HCT116 (cell line): ENCODE measurements at regions not wholly inside any gene's neighbourhood (a gene's known extent, or its start where the extent isn't known, plus 50 kb on each side); places are given as distances from the start of the nearest gene placed in this dataset.

Source experiments
- ATAC-seq: fragments of 200-7000 bp; cut with Tn5 transposase; 2 replicates; pipeline ENCODE4 v1.9.1; 2020; ENCODE audit warnings: mild to moderate bottlenecking, moderate library complexity
- BruUV-seq: library from RNA; stranded (reverse); fragments of 400-500 nt; replicated peaks from 2 replicates; lab custom pipeline; 2021; lab: Mats Ljungman, UMichigan
- CTCF ChIA-PET: fragments of 300-600 bp; sonication (Branson Sonifier 250); formaldehyde crosslinking; loops from one replicate; lab custom pipeline; 2021; ENCODE audit warnings: antibody characterized with exemption; lab: Charles Lee
- POLR2A ChIA-PET: fragments of 300-600, 350-600 bp; sonication (Branson Sonifier 250); formaldehyde crosslinking; loops from one replicate; lab custom pipeline; 2021; ENCODE audit warnings: antibody characterized with exemption; lab: Charles Lee
- RAD21 ChIA-PET, 2 experiments: fragments of 300-600 bp; sonication (Branson Sonifier 250); formaldehyde crosslinking; loops; one replicate each; lab custom pipeline; 2023; ENCODE audit warnings: low total read pairs in 2 of 2; ENCODE audit not compliant: uncharacterized antibody in 2 of 2, unreplicated experiment in 2 of 2, low non-redundant PET in 1 of 2; lab: Charles Lee
- DNase-seq: peaks from one replicate; pipeline ENCODE4 v3.0.0-alpha.2; 2010; ENCODE audit warnings: low read depth, low spot score
- H2AFZ ChIP-seq: fragments of 200-600 bp; shearing (Covaris generic), sonication (generic); 2 replicates; pipeline ENCODE4 v1.6.1; 2017; ENCODE audit warnings: low read depth, mixed run types, mixed read lengths, antibody characterized with exemption, low read length; ENCODE audit not compliant: poor library complexity, severe bottlenecking
- H3K27ac ChIP-seq: 2 replicates; pipeline ENCODE4 v1.5.1; 2012; ENCODE audit warnings: low read depth, low read length
- H3K27me3 ChIP-seq: fragments of 200-600 bp; sonication (generic); 2 replicates; pipeline ENCODE4 v1.6.1; 2016; ENCODE audit warnings: mixed run types, low read length, mixed read lengths; ENCODE audit not compliant: insufficient read depth
- H3K36me3 ChIP-seq, 2 experiments: fragments of 200-500 bp in 1 of 2; fragments of 200-600 bp in 1 of 2; sonication (Bioruptor generic) in 1 of 2; sonication (generic) in 1 of 2; 2 replicates each; pipeline versions ENCODE4 v1.5.1 to v1.6.1; 2014 to 2016; ENCODE audit warnings: low read length in 2 of 2, inconsistent platforms in 1 of 2, mixed read lengths in 1 of 2, mixed run types in 1 of 2; ENCODE audit not compliant: insufficient read depth in 2 of 2, control insufficient read depth in 1 of 2
- H3K4me1 ChIP-seq, 2 experiments: fragments of 200-600 bp in 1 of 2; sonication (generic) in 1 of 2; 2 replicates each; pipeline versions ENCODE4 v1.5.1 to v1.6.1; 2012 to 2017; ENCODE audit warnings: low read length in 2 of 2, inconsistent platforms in 1 of 2, mild to moderate bottlenecking in 1 of 2, mixed read lengths in 1 of 2, mixed run types in 1 of 2, moderate library complexity in 1 of 2; ENCODE audit not compliant: insufficient read depth in 2 of 2, control insufficient read depth in 1 of 2
- H3K4me2 ChIP-seq: fragments of 200-600 bp; sonication (generic); 2 replicates; pipeline ENCODE4 v1.6.1; 2017; ENCODE audit warnings: mixed run types, low read length, mixed read lengths
- H3K4me3 ChIP-seq, 2 experiments: fragments of 200-600 bp in 1 of 2; sonication (generic) in 1 of 2; replicated peaks in 1 of 2; 2 replicates each; pipeline ENCODE4 v1.5.1; 2011 to 2016; ENCODE audit warnings: low read length in 2 of 2, control low read depth in 1 of 2, low read depth in 1 of 2, mild to moderate bottlenecking in 1 of 2, mixed read lengths in 1 of 2, mixed run types in 1 of 2
- H3K79me2 ChIP-seq: fragments of 200-600 bp; sonication (generic); 2 replicates; pipeline ENCODE4 v1.6.1; 2017; ENCODE audit warnings: mild to moderate bottlenecking, mixed run types, low read length, moderate library complexity, mixed read lengths; ENCODE audit not compliant: insufficient read depth
- H3K9ac ChIP-seq: fragments of 200-600 bp; sonication (generic); 2 replicates; pipeline ENCODE4 v1.6.1; 2016; ENCODE audit warnings: low read length, mixed read lengths
- H3K9me2 ChIP-seq: fragments of 200-600 bp; sonication (generic), shearing (Covaris generic); 2 replicates; pipeline ENCODE4 v1.6.1; 2017; ENCODE audit warnings: mixed run types, mild to moderate bottlenecking, moderate library complexity; ENCODE audit not compliant: insufficient read depth
- H3K9me3 ChIP-seq, 2 experiments: fragments of 200-500 bp in 1 of 2; fragments of 200-600 bp in 1 of 2; sonication (Bioruptor generic) in 1 of 2; sonication (generic) in 1 of 2; 2 replicates each; pipeline ENCODE4 v1.6.1; 2014 to 2017; ENCODE audit warnings: low read length in 2 of 2, mixed read lengths in 2 of 2, inconsistent platforms in 1 of 2, low read depth in 1 of 2, mild to moderate bottlenecking in 1 of 2, mixed run types in 1 of 2, moderate library complexity in 1 of 2; ENCODE audit not compliant: control insufficient read depth in 1 of 2, insufficient read depth in 1 of 2
- H4K20me1 ChIP-seq: fragments of 200-600 bp; sonication (generic), shearing (Covaris generic); 2 replicates; pipeline ENCODE4 v1.6.1; 2017; ENCODE audit warnings: mixed run types, mild to moderate bottlenecking, moderate library complexity; ENCODE audit not compliant: insufficient read depth
- CBX3 ChIP-seq: IDR thresholded peaks from 2 replicates; pipeline ENCODE4 v1.6.1; 2012; ENCODE audit warnings: low read depth
- CEBPB ChIP-seq: IDR thresholded peaks from 2 replicates; pipeline ENCODE4 v1.6.1; 2012; ENCODE audit warnings: low read depth
- CTCF ChIP-seq, 3 experiments: fragments of 200-600 bp in 1 of 3; sonication (generic) in 1 of 3; IDR thresholded peaks in 2 of 3; conservative IDR thresholded peaks in 1 of 3; 2 replicates each; pipeline ENCODE4 v1.5.1; 2012 to 2017; ENCODE audit warnings: low read depth in 2 of 3, low read length in 2 of 3, antibody characterized with exemption in 1 of 3, borderline replicate concordance in 1 of 3, control low read depth in 1 of 3, mild to moderate bottlenecking in 1 of 3, mixed read lengths in 1 of 3, mixed run types in 1 of 3, moderate library complexity in 1 of 3; ENCODE audit not compliant: insufficient read depth in 1 of 3
- EGR1 ChIP-seq: IDR thresholded peaks from 2 replicates; pipeline ENCODE4 v1.6.1; 2012; ENCODE audit warnings: low read depth
- FOSL1 ChIP-seq: IDR thresholded peaks from 2 replicates; pipeline ENCODE4 v1.6.1; 2012; ENCODE audit warnings: low read depth
- POLR2A ChIP-seq: IDR thresholded peaks from 2 replicates; pipeline ENCODE4 v1.7.0; 2011; ENCODE audit warnings: borderline replicate concordance; ENCODE audit not compliant: insufficient read depth, insufficient read length; ENCODE audit errors: extremely low read depth
- POLR2AphosphoS5 ChIP-seq: IDR thresholded peaks from 2 replicates; pipeline ENCODE4 v1.6.1; 2011; ENCODE audit warnings: mild to moderate bottlenecking, low read depth, low read length, moderate library complexity
- RAD21 ChIP-seq: IDR thresholded peaks from 2 replicates; pipeline ENCODE4 v1.6.1; 2012; ENCODE audit warnings: low read depth, mild to moderate bottlenecking
- SRF ChIP-seq: IDR thresholded peaks from 2 replicates; pipeline ENCODE4 v1.6.1; 2012; ENCODE audit warnings: low read depth
- TCF7L2 ChIP-seq: IDR thresholded peaks from 2 replicates; pipeline ENCODE4 v1.7.0; 2011; ENCODE audit warnings: borderline replicate concordance, inconsistent platforms; ENCODE audit not compliant: insufficient read depth, insufficient read length; ENCODE audit errors: extremely low read depth
- YY1 ChIP-seq: IDR thresholded peaks from 2 replicates; pipeline ENCODE4 v1.6.1; 2011; ENCODE audit warnings: low read length, low read depth, moderate library complexity, mild to moderate bottlenecking; ENCODE audit not compliant: insufficient replicate concordance; ENCODE audit errors: extremely low read depth
- ZFX ChIP-seq: fragments of 450-650 bp; IDR thresholded peaks from 2 replicates; pipeline ENCODE4 v1.6.1; 2017
- ZNF274 ChIP-seq: fragments of 200-500 bp; sonication (Bioruptor generic); IDR thresholded peaks from 2 replicates; pipeline ENCODE4 v1.6.1; 2014; ENCODE audit warnings: mild to moderate bottlenecking, low read depth, low read length, inconsistent platforms
- intact Hi-C: fragments of 100-400 bp; cut with micrococcal nuclease; formaldehyde crosslinking; loops from 2 replicates; pipeline ENCODE4 v1.10.0; 2022
- TF ChIP-seq, protein P1 (sequence below): IDR thresholded peaks from 2 replicates; pipeline ENCODE4 v1.6.1; 2012; ENCODE audit warnings: low read depth
- TF ChIP-seq, protein P2 (sequence below): IDR thresholded peaks from 2 replicates; pipeline ENCODE4 v1.6.1; 2012

DNA sequence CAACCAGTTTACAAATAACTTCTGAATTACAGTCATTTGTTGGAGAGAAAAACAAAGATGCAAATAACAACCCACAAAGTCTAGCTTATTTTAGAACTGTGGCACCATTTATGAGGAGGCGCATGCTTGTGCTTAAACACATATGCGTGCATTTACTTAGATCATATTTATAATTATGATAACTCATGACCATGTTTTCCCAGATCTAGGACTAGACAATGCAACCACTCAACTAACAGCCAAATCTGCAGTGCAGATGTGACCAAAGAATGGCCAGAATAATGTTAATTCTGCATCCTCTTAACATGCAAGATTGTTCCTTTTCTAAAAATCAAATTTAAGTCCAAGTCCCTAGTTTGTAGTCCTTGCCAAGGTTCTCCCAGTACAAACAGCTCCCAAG, 167.3 kb upstream of the FST start:
- no peaks in the 10 kb centered on the region for H3K27me3 ChIP-seq
- H3K36me3 ChIP-seq: no peaks in the 10 kb centered on the region
- no peaks in the 10 kb centered on the region for H3K9me2 ChIP-seq
- intact Hi-C loops: no loop called here
- H3K9ac ChIP-seq: no peak overlapping the region
- TF ChIP-seq ZNF274 (no peak), CBX3 (no peak), CTCF (IDR thresholded peaks at IDR 0.05 in 2 of 3, conservative IDR thresholded peaks at IDR 0.05 in 1 of 3; ENCODE audit: borderline replicate concordance in 1 of 3, insufficient read depth in 1 of 3, low read depth in 2 of 3, low read length in 2 of 3) (no peak), YY1 (no peak), TCF7L2 (no peak), POLR2A (no peak), SRF (no peak), CEBPB (no peak), FOSL1 (no peak), EGR1 (no peak), RAD21 (no peak), POLR2AphosphoS5 (no peak), ZFX (no peak)
- TF ChIP-seq, protein P1, sequence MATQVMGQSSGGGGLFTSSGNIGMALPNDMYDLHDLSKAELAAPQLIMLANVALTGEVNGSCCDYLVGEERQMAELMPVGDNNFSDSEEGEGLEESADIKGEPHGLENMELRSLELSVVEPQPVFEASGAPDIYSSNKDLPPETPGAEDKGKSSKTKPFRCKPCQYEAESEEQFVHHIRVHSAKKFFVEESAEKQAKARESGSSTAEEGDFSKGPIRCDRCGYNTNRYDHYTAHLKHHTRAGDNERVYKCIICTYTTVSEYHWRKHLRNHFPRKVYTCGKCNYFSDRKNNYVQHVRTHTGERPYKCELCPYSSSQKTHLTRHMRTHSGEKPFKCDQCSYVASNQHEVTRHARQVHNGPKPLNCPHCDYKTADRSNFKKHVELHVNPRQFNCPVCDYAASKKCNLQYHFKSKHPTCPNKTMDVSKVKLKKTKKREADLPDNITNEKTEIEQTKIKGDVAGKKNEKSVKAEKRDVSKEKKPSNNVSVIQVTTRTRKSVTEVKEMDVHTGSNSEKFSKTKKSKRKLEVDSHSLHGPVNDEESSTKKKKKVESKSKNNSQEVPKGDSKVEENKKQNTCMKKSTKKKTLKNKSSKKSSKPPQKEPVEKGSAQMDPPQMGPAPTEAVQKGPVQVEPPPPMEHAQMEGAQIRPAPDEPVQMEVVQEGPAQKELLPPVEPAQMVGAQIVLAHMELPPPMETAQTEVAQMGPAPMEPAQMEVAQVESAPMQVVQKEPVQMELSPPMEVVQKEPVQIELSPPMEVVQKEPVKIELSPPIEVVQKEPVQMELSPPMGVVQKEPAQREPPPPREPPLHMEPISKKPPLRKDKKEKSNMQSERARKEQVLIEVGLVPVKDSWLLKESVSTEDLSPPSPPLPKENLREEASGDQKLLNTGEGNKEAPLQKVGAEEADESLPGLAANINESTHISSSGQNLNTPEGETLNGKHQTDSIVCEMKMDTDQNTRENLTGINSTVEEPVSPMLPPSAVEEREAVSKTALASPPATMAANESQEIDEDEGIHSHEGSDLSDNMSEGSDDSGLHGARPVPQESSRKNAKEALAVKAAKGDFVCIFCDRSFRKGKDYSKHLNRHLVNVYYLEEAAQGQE: no peak
- TF ChIP-seq, protein P2, sequence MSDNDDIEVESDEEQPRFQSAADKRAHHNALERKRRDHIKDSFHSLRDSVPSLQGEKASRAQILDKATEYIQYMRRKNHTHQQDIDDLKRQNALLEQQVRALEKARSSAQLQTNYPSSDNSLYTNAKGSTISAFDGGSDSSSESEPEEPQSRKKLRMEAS: no peak
- no peak overlapping the region for H3K4me3 ChIP-seq
- ChIA-PET RAD21 (no interaction called here), POLR2A (no interaction called here), CTCF (no interaction called here)
- H3K79me2 ChIP-seq: no peaks in the 10 kb centered on the region
- DNase-seq (no peak), ATAC-seq (no peak)
- no peak overlapping the region for H3K4me2 ChIP-seq
- no TSS peak for BruUV-seq
- H3K27ac ChIP-seq: no peak overlapping the region
- no peak overlapping the region for H2AFZ ChIP-seq
- no peaks in the 10 kb centered on the region for H4K20me1 ChIP-seq
- no peaks in the 10 kb centered on the region for H3K4me1 ChIP-seq
- peaks cover 0 to 9% of the 10 kb centered on the region in 2 experiments; a peak in 2 of 4 replicates for H3K9me3 ChIP-seq
